HG02943 (cell line): ENCODE measurements at regions not wholly inside any gene's neighbourhood (a gene's known extent, or its start where the extent isn't known, plus 50 kb on each side); places are given as distances from the start of the nearest gene placed in this dataset.

Experiments
- ATAC-seq: cut with Tn5 transposase; IDR thresholded peaks from one replicate; pipeline ENCODE4 v1.9.1; 2021; ENCODE audit warnings: mild to moderate bottlenecking, low read depth, moderate library complexity; ENCODE audit not compliant: unreplicated experiment

DNA sequence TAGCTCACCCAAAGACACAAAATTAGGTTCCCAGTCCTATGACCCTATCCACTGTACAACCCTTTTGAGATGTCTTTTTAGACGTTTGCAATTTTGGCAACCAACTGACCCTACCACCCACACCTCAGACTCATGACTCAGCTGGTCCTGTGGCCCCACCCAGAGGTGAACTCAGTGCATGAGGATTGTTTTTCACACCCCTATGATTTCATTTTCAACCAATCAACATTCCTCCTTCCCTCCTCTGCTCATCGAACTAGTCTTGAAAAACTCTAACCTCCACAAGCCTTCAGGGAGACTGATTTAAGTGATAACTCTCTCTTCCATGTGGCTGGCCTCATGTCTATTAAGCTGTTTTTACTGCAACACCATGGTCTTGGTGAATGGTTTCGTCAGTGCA lies 350.7 kb downstream of the UQCRFS1 start:
- no peak for ATAC-seq

DNA sequence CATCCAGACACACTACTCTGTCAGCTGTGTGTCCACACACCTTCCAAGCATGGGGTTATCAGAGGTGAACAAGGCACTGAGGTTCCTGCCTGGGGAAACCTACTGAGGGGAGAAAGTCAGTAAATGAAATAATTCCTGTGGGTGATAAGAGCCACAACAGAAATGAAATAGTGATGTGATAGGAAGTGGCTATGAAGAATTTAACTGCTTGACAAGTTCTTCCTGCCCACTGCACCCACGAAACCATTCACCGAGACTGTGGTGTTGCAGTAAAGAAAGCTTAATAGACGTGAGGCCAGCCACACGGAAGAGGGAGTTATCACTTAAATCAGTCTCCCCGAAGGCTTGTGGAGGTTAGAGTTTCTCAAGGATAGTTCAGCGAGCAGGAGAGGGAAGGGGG lies 353.1 kb downstream of the UQCRFS1 start:
- ATAC-seq: no peak

DNA sequence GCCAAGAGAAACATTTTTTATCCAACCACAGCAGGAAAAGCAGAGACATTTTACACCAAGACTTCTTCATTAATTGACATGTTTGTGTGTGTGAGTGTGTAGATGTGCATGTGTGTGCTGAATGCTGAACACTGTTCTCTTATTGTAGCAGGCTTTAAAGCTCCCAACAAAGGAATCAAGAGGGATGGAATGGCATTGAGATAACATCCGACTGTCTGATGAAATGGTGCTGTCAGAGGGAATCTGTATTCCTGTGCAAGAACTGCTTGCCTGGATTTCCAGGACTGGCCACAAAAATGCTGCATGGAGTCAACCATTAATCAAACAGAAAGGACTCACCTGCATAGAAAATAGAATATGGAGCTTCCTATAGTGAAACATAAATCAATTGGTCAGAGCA lies 354.0 kb downstream of the UQCRFS1 start:
- no peak for ATAC-seq

DNA sequence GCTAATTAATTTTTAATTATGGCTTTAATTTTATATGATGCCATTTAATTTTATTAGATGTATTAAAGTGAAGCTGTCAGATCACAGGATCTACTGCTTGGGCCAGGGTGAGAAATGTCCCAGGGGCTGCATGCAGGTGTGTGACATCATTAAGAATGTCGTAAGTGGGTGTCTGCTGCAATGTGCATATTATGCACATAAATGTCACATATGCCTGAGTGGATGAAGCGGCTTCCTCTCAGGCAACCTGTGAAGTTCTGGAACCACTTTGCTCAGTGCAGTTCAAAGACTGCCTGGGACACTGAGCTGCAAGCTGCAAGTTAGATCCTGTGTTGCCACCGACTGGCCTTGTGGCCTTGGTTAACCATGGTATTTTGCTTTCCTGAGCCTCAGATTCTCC lies 355.0 kb downstream of the UQCRFS1 start:
- no peak for ATAC-seq

DNA sequence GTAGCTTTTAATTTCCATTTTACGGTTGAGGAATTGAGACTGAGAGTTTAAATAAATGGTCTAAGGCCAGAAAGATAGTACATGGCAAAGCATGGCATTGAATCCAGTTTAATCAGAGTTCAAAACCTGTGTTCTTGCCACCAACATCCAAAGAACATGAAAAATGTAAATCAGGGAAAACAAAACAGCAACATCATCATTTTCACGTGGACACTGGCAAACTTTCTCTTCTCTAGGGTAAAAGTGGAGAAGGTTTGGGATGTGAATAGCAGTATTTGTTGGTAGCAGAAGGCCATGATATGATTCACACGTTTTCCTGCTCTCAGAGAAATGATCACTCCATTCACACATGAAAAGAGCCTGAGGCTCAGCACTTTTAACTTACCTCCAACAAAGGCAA lies 357.7 kb downstream of the UQCRFS1 start:
- no peak for ATAC-seq

DNA sequence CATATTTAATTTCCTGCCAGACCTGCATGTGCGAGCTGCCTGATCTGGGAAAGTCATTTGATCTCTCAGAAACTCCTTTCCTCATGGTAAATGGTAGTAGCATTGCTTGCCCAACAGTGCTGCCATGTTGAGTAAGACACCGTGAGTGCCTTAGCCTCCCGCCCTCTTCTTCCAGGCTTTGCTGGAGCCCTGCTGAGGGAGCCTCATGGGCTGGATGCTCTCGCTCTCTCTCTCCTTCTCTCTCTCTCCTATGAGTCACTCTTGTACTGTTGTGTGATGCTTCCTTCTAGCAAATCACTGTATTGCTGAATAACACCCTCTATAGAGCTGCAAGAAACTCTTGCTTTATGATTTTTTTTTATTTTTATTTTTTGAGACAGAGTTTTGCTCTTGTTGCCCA lies 365.5 kb downstream of the UQCRFS1 start:
- no peak for ATAC-seq

DNA sequence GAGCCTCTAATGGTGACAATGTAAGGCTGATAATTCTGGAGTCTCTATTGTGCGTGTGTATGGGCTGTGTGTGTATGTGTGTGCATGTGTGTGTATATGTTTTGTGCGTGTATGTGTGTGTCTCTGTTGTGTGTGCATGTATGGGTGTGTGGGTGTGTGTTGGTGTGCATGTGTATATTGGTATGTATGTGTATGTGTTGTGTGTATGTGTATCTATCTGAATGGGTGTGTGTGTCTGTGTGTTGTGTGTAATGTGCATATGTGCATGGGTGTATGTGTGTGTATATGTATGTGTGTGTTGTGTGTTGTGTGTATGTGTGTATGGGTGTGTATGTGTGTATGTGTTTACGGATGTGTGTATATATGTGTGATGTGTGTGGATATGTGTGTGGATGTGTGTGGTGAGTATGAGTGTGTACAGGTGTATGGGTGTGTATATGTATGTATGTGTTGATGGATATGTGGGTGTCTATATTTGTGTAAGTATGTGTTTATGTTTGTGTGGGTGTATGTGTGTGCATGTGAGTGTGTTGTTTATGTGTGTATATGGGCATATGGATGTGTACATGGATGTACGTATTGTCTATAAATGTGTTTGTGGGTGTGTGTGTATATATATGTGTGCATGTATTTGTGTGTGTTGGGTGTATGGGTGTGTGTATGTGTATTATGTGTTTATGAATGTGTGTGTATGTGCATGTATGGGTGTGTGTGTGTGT lies 366.7 kb downstream of the UQCRFS1 start:
- no peak for ATAC-seq

DNA sequence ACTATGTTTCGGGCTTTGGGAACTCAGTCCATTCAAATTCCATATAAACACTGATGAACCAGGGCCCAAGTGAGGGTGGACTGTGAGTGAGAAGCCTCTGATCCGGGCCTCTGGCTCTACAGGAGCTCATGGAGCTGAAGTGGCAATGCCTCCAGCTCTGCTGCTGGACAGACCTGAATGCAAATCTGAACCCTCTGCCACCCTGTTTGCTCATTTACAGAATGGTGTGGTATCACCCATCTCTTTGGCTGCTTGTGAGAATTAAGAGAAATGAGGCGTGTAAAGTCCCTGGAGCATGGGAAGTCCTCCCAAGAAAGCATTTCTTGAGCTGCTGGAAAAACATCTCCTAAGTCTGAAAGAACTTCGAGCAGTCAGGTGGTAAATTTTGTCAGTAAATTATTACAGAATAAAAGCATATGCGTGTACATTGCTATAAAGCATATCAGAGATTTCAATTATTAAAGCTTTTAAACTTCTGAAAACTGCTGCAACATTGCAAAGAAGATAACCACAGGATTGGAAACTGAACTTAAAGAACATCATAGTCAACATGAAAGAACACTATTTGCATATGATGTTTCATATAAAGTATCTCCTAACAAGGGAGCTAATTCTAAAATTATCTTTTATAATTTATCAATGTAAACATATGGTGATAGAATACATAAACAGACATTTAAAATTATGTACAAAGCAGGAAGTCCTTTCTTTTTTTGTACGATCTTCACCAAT lies 369.0 kb downstream of the UQCRFS1 start:
- no peak for ATAC-seq

DNA sequence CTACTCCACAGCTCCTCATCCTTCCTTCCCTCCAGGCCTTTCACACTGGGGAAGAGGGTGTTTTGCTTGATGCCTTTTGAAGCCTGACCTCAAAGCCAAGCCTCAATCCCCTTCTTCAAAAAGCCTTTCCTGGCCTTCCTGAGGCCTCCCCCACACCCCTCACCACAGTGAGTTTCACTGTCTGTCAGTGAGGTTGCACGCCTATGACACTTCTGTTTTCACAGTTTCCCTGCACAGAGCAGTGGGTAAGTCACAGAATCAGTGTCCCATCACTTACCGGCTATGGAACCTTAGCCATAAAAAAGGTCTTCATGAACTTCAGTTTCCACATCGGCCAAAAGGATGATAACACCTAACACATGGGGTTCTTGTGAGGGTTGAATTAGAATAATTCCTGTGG lies 371.4 kb downstream of the UQCRFS1 start:
- no peak for ATAC-seq

DNA sequence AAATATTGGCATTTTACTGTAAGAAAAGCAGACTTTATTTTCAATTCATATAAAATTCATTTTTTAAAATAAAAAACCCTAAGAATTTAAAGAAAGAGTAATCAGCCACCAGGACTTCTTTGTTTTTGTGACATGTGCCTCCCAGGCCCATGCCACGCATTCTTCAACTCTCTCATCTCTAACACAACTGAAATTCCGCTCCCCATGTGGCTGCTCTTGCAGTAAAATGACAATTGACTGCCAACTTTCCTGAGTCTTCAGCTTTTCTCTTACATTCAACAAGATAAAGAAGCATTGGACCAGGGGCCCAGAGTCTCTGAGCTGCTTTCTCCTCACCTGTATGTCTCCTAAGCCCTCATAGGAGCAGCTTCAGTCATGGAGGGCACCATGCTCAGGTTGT lies 372.1 kb downstream of the UQCRFS1 start:
- ATAC-seq: no peak

DNA sequence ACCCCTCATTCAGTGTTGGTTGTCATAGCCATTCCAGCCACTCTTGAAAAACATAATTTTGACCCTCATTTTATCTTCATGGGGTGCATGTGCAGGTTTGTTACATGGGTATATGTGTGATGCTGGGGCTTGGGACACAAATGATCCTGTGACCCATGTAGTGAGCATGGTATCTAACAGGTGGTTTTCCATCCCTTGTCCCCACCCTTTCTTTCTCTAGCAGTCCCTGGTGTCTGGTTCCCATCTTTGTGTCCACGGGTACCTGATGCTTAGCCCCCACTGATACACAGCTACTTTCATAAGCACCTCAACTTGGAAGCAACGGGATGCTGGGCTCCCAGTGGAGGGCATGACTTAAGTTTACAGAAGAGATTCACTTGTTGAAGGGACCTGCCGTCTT lies 373.5 kb downstream of the UQCRFS1 start:
- no peak for ATAC-seq

DNA sequence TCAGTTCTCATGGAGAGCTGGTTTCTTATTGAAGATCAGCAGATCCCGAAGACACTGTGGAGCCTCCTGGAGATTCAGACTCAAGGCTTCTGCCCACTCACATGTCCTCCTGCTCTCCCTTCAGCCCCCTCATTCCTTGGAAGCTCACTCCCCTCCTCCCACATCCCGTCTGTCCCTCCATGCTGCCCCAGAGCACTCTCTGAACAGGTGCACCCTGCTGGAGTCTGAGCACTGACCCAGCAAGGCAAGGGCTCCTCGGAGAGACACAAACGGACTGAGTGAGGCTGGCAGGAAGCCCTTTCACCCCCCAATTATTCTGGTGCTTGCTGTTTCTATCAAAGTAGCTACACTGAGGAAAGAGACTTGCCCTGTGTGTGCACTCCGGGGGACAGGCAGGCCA lies 374.0 kb downstream of the UQCRFS1 start:
- ATAC-seq: no peak

DNA sequence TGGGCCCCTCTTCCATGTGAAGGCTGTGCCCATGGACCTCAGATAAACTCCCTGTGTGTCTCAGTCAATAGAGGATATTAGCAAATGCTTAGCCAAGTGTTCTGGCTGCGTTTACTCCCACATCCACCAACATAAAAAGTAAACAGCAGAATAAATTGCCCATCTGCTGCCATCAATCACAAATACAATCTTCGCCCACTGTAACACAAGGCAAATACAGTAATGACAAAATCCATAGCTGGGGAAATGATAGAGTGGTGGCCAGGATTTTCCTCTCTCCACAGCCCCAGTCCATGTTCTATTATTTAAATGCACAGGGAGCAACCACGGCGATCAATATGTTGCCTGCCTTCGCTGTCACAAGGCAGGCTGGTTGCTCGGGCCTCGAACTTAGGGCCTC lies 376.5 kb downstream of the UQCRFS1 start:
- no peak for ATAC-seq

DNA sequence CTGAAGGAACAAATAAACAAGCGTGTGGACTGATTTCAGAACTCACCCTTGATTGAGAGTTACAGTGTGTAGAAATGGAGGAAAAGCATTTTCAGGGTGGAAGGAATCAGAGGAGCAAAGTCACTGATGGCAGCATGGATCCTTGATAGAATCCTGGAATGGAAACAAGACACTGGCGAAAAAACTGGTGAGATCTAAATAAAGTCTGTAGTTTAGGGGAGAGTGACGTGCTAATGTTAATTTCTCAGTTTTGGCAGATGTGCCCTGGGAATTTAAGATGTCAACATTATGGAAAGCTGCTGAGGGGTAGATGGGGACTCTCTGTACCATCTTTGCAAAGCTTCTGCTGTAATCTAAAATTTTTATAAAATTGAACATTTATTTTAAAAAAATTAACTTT lies 378.0 kb downstream of the UQCRFS1 start:
- no peak for ATAC-seq

DNA sequence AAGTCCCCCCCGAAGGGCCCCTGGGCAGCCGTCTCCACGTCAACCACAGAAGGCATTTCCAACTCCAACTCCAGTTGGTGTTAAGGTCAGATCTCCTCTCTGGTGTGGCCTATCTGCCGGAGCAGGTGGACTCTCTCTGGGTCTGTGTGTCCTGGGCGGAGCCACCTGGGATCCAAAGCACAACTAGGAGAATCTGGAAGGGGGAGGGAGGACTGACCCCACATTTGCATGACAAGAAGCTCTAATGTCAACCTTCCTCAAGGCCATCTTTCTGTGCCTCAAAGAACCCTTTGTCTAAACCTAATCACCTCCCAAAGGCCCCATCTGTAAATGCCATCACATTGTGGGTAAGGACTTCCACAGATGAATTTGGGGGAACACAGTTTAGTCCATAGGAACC lies 381.5 kb downstream of the UQCRFS1 start:
- no peak for ATAC-seq

DNA sequence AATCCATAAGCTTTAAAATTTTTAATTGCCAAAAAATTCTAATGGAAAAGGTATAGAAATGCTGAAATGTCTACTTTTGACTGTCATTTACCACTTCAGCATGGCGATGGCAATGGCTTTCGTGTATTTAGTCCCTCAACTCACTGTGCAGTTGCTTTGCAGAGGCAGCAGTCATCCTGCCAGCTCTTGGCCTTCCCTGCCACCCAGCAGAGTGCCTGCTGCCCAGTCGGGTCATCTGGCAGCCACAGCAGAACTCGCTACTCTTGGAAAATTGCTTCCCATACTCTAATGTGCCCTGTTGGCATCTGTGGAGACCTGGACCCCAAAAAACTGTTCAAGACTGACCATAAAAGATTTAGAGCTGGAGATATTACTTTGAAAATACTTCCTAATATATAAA lies 383.2 kb downstream of the UQCRFS1 start:
- no peak for ATAC-seq

DNA sequence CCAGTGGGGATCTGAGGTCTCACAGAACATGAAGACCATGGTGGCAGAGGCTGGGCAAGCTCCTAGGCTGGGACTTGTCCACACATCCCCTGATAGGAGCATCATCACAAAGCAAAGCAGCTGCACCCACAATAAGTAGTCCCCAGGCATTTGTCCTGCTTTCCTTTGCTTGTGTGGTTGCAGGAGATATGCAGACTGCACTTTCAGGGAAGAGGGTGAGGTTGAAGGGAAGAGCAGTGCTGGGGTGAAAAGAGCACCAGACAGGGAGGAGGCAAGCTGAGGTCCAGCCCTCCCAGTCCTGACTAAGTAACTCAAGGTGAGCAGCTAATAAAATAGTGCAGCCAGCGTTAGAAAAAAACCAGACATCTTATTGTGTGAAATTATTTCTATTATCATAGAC lies 383.6 kb downstream of the UQCRFS1 start:
- ATAC-seq: no peak

DNA sequence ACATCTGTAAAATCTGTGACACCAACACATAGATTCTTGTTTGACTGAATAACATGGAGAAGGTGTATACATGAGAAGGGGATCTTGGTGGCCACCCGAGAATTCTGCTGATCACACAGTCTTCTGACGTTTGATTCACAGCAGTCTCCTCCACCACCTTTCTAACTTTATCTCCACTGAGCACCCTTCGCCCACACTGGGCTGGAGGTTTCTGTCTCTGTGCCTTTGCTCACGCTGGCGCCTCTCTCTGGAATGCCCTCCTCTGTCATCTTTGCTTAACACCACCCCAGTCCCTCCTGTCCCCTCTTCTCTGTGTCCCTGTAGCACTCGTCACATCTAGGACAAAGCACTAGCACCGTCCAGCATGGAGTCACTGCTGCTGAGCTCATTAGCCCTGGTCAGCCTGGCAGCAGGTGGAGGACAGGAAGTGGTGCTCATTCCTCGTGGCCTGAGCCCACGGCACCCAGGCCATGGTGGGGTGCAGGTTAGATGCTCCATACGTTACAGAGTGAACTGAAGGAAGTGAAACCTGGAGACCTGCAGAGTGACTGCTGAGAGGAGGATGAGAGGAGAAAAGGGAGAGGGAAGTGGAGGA lies 384.6 kb downstream of the UQCRFS1 start:
- ATAC-seq: no peak

DNA sequence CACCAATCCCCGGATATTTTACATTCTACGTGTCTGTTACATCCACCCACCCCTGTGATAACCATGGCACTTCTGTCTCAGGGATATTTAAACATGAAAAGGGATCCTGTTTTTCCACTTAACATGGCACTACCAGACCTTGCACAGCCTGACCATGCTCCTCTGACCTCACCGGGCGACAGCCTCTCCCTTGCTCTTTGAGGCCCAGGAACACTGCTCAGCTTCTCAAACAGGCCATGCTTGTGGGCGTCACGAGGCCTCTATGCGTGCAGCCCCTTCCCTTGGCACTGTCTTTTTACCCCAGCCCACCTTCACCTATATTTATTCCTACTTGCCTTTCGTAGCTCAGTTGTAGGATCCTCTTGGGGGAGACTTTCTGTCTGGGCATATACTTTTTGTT lies 385.6 kb downstream of the UQCRFS1 start:
- ATAC-seq: no peak

DNA sequence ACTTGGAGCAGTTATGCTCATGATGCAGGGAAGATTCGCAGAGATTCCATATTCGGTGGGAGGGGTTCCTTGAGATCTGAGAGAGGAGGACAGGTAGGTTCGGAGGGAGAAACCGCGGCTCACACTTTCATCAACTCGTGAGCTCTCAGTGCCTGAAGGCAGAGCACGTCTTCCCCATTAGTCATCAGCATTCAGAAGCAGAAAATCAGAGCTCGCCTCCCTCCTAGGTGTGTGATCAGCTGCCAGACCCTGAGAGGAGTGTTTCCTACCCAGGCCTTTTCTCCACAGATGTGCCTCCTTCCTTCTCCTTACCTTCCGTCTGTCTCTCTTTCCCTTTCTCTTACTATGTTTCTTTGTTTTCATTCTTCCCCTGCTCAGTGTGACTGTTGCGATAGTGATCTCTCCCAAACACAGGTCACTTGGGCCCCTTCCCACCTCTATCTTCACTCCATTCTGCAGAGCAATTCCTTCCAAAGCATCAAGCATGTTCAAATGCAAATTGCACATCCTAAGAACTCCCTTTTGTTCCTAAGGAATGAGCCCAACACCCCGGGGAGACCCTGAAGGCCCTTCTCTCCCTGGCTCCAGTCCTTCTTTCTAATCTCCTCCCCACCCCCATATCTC lies 389.5 kb downstream of the UQCRFS1 start:
- no peak for ATAC-seq

DNA sequence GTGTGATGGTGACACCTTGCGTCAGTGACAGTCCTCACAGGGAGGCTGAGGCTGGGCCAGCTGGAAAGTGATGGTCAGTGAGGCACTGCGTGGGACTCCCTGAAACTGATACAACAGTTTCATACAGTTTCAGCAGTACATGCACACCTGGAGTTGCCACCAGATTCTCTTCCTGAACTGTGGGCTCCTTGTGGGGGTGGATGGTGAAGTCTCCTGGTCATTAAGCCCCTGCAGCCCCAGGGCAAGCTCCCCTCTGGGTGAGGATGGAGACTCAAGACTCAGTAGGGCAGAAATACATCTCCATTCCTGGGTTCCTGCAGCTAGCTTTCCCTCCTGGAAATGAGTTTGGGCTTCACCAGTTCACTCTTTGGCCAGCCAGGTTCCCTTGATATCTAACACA lies 392.7 kb downstream of the UQCRFS1 start:
- ATAC-seq: no peak

DNA sequence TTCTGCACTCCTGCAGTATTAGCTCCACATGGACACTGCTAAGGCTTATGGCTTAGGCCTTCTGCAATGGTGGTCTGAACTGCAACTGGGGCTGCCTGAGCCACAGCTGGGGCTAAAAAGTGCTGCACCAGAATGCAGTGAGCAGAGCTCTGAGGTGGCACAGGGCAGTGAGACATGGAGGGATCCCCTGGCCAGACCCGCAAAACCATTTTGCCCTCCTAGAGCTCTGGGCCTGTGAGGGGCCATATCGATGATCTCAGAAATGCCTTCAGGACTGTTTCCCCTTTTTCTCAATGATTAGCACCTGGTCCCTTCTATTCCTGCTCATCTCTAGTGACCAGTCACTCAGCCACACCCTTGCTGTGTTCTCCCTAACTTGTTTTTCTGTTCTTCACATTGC lies 397.7 kb downstream of the UQCRFS1 start:
- ATAC-seq: no peak
